ENCODE measurements at regions not wholly inside any gene's neighbourhood (a gene's known extent, or its start where the extent isn't known, plus 50 kb on each side); places are given as distances from the start of the nearest gene placed in this dataset.
"Not testable (repeated sequence)": the region's sequence is repeated elsewhere in the genome, so short reads cannot be mapped to it uniquely, and the experiment has no call there.

GRCh38 chr9:103335461-103335860 lies 340.3 kb downstream of the CYLC2 start:
- H4K20me1 ChIP-seq (replicated peaks; ENCODE audit: control insufficient read depth, insufficient read depth, low read length), result no peaks in the 10 kb centered on the region
- H3K4me2 ChIP-seq (ENCODE audit: insufficient read depth, low read length), result no peak overlapping the region
- CTCF ChIA-PET (ENCODE audit: low intra/inter-chr PET ratio), result no interaction called here
- in situ Hi-C loops (cut with MboI), result no loop called here
- H3K9ac ChIP-seq (ENCODE audit: insufficient read depth in 1 of 2, low read depth in 2 of 2, low read length in 2 of 2), result no peak overlapping the region
- ATAC-seq (no peak), DNase-seq (ENCODE audit: extremely low read depth in 1 of 4, low spot score in 3 of 4) (no peak), FAIRE-seq (no peak)
- TF ChIP-seq U2AF1 (optimal IDR thresholded peaks at IDR 0.05; ENCODE audit: low read depth, low read length), result no peak
- no peak for TF ChIP-seq KAT8 (IDR thresholded peaks at IDR 0.05; ENCODE audit: low read depth)
- no peak for TF ChIP-seq ZBTB43 (CRISPR knock-in tag; IDR thresholded peaks at IDR 0.05)
- H2AFZ ChIP-seq (ENCODE audit: low read depth, low read length), result no peak overlapping the region
- no peak overlapping the region for H3K4me3 ChIP-seq
- H3K27ac ChIP-seq (ENCODE audit: extremely low read depth, low read depth, low read length), result no peak overlapping the region
- no peaks in the 10 kb centered on the region for H3K79me2 ChIP-seq (ENCODE audit: control insufficient read depth, insufficient read depth, low read length)
- no peaks in the 10 kb centered on the region for H3K9me1 ChIP-seq (ENCODE audit: control insufficient read depth, insufficient read depth, low read length)
- H3K4me1 ChIP-seq (replicated peaks in 1 of 2; ENCODE audit: control insufficient read depth in 2 of 2, insufficient read depth in 2 of 2, low read length in 2 of 2), result no peaks in the 10 kb centered on the region
- BruUV-seq (replicated peaks), result no TSS peak
- intact Hi-C loops (cut with micrococcal nuclease), result no loop called here
- H3K36me3 ChIP-seq (ENCODE audit: control insufficient read depth, insufficient read depth, low read length), result no peaks in the 10 kb centered on the region
- POLR2A ChIA-PET, result no interaction called here
- no peaks in the 10 kb centered on the region for H3K9me3 ChIP-seq (replicated peaks; ENCODE audit: control insufficient read depth, insufficient read depth, low read depth, low read length)
- no peaks in the 10 kb centered on the region for H3K27me3 ChIP-seq (ENCODE audit: control insufficient read depth in 2 of 2, insufficient read depth in 2 of 2, low read length in 2 of 2)
- WGBS (ENCODE audit: insufficient coverage, low coverage, missing lambda C conversion rate), result 0% methylated on average over 2 of the region's 3 CpGs

GRCh38 chr9:103355000-103355399 lies 359.9 kb downstream of the CYLC2 start:
- no peaks in the 10 kb centered on the region for H3K4me1 ChIP-seq (replicated peaks in 1 of 2; ENCODE audit: control insufficient read depth in 2 of 2, insufficient read depth in 2 of 2, low read length in 2 of 2)
- no peak for ATAC-seq
- intact Hi-C loops (cut with micrococcal nuclease) (no loop called here), in situ Hi-C loops (cut with MboI) (no loop called here)
- H3K4me2 ChIP-seq (ENCODE audit: insufficient read depth, low read length), result no peak overlapping the region
- no peaks in the 10 kb centered on the region for H3K36me3 ChIP-seq (ENCODE audit: control insufficient read depth, insufficient read depth, low read length)
- DNase-seq (ENCODE audit: extremely low read depth in 1 of 4, low spot score in 3 of 4), result no peak
- no peaks in the 10 kb centered on the region for H3K9me3 ChIP-seq (replicated peaks; ENCODE audit: control insufficient read depth, insufficient read depth, low read depth, low read length)
- no peaks in the 10 kb centered on the region for H3K9me1 ChIP-seq (ENCODE audit: control insufficient read depth, insufficient read depth, low read length)
- no peaks in the 10 kb centered on the region for H4K20me1 ChIP-seq (replicated peaks; ENCODE audit: control insufficient read depth, insufficient read depth, low read length)
- no peaks in the 10 kb centered on the region for H3K79me2 ChIP-seq (ENCODE audit: control insufficient read depth, insufficient read depth, low read length)
- no peak for TF ChIP-seq HNRNPLL (IDR thresholded peaks at IDR 0.05; ENCODE audit: low read depth, low read length, poor library complexity, severe bottlenecking)
- TF ChIP-seq ZNF12 (CRISPR knock-in tag; IDR thresholded peaks at IDR 0.05), result no peak
- TF ChIP-seq MTA2 (IDR thresholded peaks at IDR 0.05; ENCODE audit: low read depth), result no peak
- no peak for FAIRE-seq
- no peak overlapping the region for H3K4me3 ChIP-seq
- H3K9ac ChIP-seq (ENCODE audit: insufficient read depth in 1 of 2, low read depth in 2 of 2, low read length in 2 of 2), result no peak overlapping the region
- no peak overlapping the region for H3K27ac ChIP-seq (ENCODE audit: extremely low read depth, low read depth, low read length)
- CTCF ChIA-PET (ENCODE audit: low intra/inter-chr PET ratio), result no interaction called here
- no peaks in the 10 kb centered on the region for H3K27me3 ChIP-seq (ENCODE audit: control insufficient read depth in 2 of 2, insufficient read depth in 2 of 2, low read length in 2 of 2)
- POLR2A ChIA-PET, result no interaction called here
- WGBS (ENCODE audit: insufficient coverage, low coverage, missing lambda C conversion rate), result 3% methylated on average over 2 of the region's 2 CpGs
- BruUV-seq (replicated peaks), result no TSS peak
- no peak overlapping the region for H2AFZ ChIP-seq (ENCODE audit: low read depth, low read length)

- POLR2A ChIA-PET; in situ Hi-C loops (cut with MboI): not testable (repeated sequence)
- 4% methylated on average over 3 of the region's 3 CpGs for WGBS (ENCODE audit: insufficient coverage, low coverage, missing lambda C conversion rate)
Observed at GRCh38 chr9:103357980-103358379, 362.8 kb downstream of the CYLC2 start.

More at GRCh38 chr9:103357980-103358379, 362.8 kb downstream of the CYLC2 start:
- H3K79me2 ChIP-seq (ENCODE audit: control insufficient read depth, insufficient read depth, low read length); H4K20me1 ChIP-seq (replicated peaks; ENCODE audit: control insufficient read depth, insufficient read depth, low read length); H2AFZ ChIP-seq (ENCODE audit: low read depth, low read length); H3K27me3 ChIP-seq (ENCODE audit: control insufficient read depth in 2 of 2, insufficient read depth in 2 of 2, low read length in 2 of 2); H3K9me3 ChIP-seq (replicated peaks; ENCODE audit: control insufficient read depth, insufficient read depth, low read depth, low read length); CTCF ChIA-PET (ENCODE audit: low intra/inter-chr PET ratio); H3K9me1 ChIP-seq (ENCODE audit: control insufficient read depth, insufficient read depth, low read length); ATAC-seq; DNase-seq (ENCODE audit: extremely low read depth in 1 of 4, low spot score in 3 of 4); intact Hi-C loops (cut with micrococcal nuclease); H3K4me1 ChIP-seq (replicated peaks in 1 of 2; ENCODE audit: control insufficient read depth in 2 of 2, insufficient read depth in 2 of 2, low read length in 2 of 2); H3K27ac ChIP-seq (ENCODE audit: extremely low read depth, low read depth, low read length); FAIRE-seq; H3K4me3 ChIP-seq; H3K9ac ChIP-seq (ENCODE audit: insufficient read depth in 1 of 2, low read depth in 2 of 2, low read length in 2 of 2); H3K36me3 ChIP-seq (ENCODE audit: control insufficient read depth, insufficient read depth, low read length); H3K4me2 ChIP-seq (ENCODE audit: insufficient read depth, low read length); BruUV-seq (replicated peaks): not testable (repeated sequence)
